ENCODE measurements at regions not wholly inside any gene's neighbourhood (a gene's known extent, or its start where the extent isn't known, plus 50 kb on each side); places are given as distances from the start of the nearest gene placed in this dataset.

DNA sequence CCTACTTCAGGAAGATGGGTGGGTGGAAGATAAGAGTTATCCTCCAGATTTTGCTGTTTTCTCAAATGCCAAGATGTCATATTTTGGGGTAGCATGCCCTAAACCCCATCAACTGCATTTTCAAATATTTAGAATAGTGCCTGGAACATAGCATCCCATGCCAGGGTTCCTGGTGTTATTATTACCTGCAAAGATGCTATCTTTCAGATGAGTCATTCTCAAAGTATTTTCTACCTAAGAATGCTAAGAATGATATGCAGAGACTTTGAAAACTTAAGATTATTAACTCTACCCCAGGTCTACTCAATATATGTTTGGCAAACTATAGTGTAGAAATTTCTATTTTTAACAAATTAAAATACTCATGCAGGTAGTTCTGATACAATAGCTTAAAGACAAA lies 934.3 kb upstream of the SLIT2 start:
- TF ChIP-seq, protein P1, sequence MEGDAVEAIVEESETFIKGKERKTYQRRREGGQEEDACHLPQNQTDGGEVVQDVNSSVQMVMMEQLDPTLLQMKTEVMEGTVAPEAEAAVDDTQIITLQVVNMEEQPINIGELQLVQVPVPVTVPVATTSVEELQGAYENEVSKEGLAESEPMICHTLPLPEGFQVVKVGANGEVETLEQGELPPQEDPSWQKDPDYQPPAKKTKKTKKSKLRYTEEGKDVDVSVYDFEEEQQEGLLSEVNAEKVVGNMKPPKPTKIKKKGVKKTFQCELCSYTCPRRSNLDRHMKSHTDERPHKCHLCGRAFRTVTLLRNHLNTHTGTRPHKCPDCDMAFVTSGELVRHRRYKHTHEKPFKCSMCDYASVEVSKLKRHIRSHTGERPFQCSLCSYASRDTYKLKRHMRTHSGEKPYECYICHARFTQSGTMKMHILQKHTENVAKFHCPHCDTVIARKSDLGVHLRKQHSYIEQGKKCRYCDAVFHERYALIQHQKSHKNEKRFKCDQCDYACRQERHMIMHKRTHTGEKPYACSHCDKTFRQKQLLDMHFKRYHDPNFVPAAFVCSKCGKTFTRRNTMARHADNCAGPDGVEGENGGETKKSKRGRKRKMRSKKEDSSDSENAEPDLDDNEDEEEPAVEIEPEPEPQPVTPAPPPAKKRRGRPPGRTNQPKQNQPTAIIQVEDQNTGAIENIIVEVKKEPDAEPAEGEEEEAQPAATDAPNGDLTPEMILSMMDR (IDR thresholded peaks at IDR 0.05; ENCODE audit: extremely low read depth in 1 of 2, insufficient read depth in 1 of 2, low read depth in 1 of 2, low read length in 2 of 2): no peak
- TF ChIP-seq FOS (IDR thresholded peaks at IDR 0.05; ENCODE audit: borderline replicate concordance, insufficient read depth, low read length) (no peak), POLR2A (IDR thresholded peaks at IDR 0.05; ENCODE audit: low read depth, low read length) (no peak), MYC (IDR thresholded peaks at IDR 0.05; ENCODE audit: low read depth, low read length) (no peak), EZH2 (IDR thresholded peaks at IDR 0.05; ENCODE audit: borderline replicate concordance, low read depth, low read length, severe bottlenecking) (no peak), POLR2AphosphoS5 (IDR thresholded peaks at IDR 0.05; ENCODE audit: insufficient read depth, low read depth, low read length) (no peak)
- TF ChIP-seq, protein P2, sequence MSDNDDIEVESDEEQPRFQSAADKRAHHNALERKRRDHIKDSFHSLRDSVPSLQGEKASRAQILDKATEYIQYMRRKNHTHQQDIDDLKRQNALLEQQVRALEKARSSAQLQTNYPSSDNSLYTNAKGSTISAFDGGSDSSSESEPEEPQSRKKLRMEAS (IDR thresholded peaks at IDR 0.05; ENCODE audit: insufficient read depth, insufficient read length): no peak

Data from endothelial cell of umbilical vein (primary cell).